Natural killer cell (primary cell): ENCODE measurements at regions not wholly inside any gene's neighbourhood (a gene's known extent, or its start where the extent isn't known, plus 50 kb on each side); places are given as distances from the start of the nearest gene placed in this dataset.
"Not testable (repeated sequence)": the region's sequence is repeated elsewhere in the genome, so short reads cannot be mapped to it uniquely, and the experiment has no call there.

Source experiments
- ATAC-seq, 3 donors: fragments of 150-1000 bp in 2 of 3; fragments of 200-7000 bp in 1 of 3; cut with Tn5 transposase; 1 replicate in 1 of 3; 2 replicates in 2 of 3; pipeline ENCODE4 v1.10.0; 2021; ENCODE audit warnings: mild to moderate bottlenecking in 2 of 3, moderate library complexity in 2 of 3
- DNase-seq, 2 donors: peaks; one replicate each; pipeline versions ENCODE4 v3.0.0 to v3.0.0-alpha.2; 2013 to 2021; ENCODE audit warnings: mixed read lengths in 1 of 2
- H3K27ac ChIP-seq: one replicate; pipeline ENCODE4 v1.5.1; 2013; ENCODE audit warnings: mild to moderate bottlenecking, low read length
- H3K27me3 ChIP-seq: one replicate; pipeline ENCODE4 v1.6.1; 2013; ENCODE audit warnings: low read length; ENCODE audit not compliant: control insufficient read depth, insufficient read depth
- H3K36me3 ChIP-seq: one replicate; pipeline ENCODE4 v1.6.1; 2013; ENCODE audit warnings: low read length; ENCODE audit not compliant: control insufficient read depth, insufficient read depth
- H3K4me1 ChIP-seq: one replicate; pipeline ENCODE4 v1.6.1; 2013; ENCODE audit warnings: low read length; ENCODE audit not compliant: control insufficient read depth, insufficient read depth
- H3K4me3 ChIP-seq: one replicate; pipeline ENCODE4 v1.5.1; 2013; ENCODE audit warnings: low read length
- H3K9me3 ChIP-seq: one replicate; pipeline ENCODE4 v1.6.1; 2013; ENCODE audit warnings: low read length; ENCODE audit not compliant: control insufficient read depth, insufficient read depth
- H3K27ac Mint-ChIP-seq, 2 donors: one replicate each; pipeline ENCODE4 v1.8.0; 2022; ENCODE audit warnings: mild to moderate bottlenecking in 2 of 2, mixed read lengths in 2 of 2, moderate library complexity in 1 of 2
- H3K27me3 Mint-ChIP-seq, 2 donors: one replicate each; pipeline ENCODE4 v1.8.0; 2022; ENCODE audit warnings: low read depth in 2 of 2, mixed read lengths in 2 of 2
- H3K36me3 Mint-ChIP-seq: one replicate; pipeline ENCODE4 v1.8.0; 2022; ENCODE audit warnings: mixed read lengths
- H3K4me1 Mint-ChIP-seq, 2 donors: one replicate each; pipeline ENCODE4 v1.8.0; 2022; ENCODE audit warnings: mixed read lengths in 2 of 2
- H3K4me3 Mint-ChIP-seq: one replicate; pipeline ENCODE4 v1.8.0; 2022; ENCODE audit warnings: mild to moderate bottlenecking, moderate library complexity, mixed read lengths
- H3K9me3 Mint-ChIP-seq, 2 donors: one replicate each; pipeline ENCODE4 v1.8.0; 2022; ENCODE audit warnings: mixed read lengths in 2 of 2
- CTCF ChIP-seq: fragments of 200-600 bp; IDR thresholded peaks from one replicate; pipeline ENCODE4 v1.8.0; 2022; ENCODE audit warnings: antibody characterized with exemption
- WGBS: methylation state at CpG from one replicate; pipeline ENCODE4 v1.1.7; 2013; ENCODE audit warnings: missing lambda C conversion rate; ENCODE audit not compliant: insufficient coverage; 5-methylcytosine and 5-hydroxymethylcytosine counted together
- intact Hi-C: fragments of 100-400 bp; cut with micrococcal nuclease; formaldehyde crosslinking; loops from one replicate; pipeline ENCODE4 v1.14.2; 2022

- Histone ChIP-seq H3K4me1 (no peaks in the 10 kb centered on the region), H3K27ac (no peak overlapping the region), H3K4me3 (no peak overlapping the region), H3K27me3 (no peaks in the 10 kb centered on the region), H3K36me3 (no peaks in the 10 kb centered on the region), H3K9me3 (no peaks in the 10 kb centered on the region)
- H3K9me3 Mint-ChIP-seq = no peaks in the 10 kb centered on the region
- no peak for TF ChIP-seq CTCF
- intact Hi-C loops = no loop called here
- H3K4me1 Mint-ChIP-seq = peaks cover 8% of the 10 kb centered on the region in 2 donors
- DNase-seq (no peak), ATAC-seq (peak in 1 of 3 donors; percentile 50)
- no peak overlapping the region for H3K27ac Mint-ChIP-seq
- H3K27me3 Mint-ChIP-seq = peaks cover 7 to 10% of the 10 kb centered on the region in 2 donors
- H3K4me3 Mint-ChIP-seq = no peak overlapping the region
- no peaks in the 10 kb centered on the region for H3K36me3 Mint-ChIP-seq
Observed at GRCh38 chr1:222182641-222183040, 365.3 kb downstream of the HHIPL2 start.

GRCh38 chr1:222181191-222181590 is 366.7 kb downstream of the HHIPL2 start:
- no peak overlapping the region for H3K4me3 Mint-ChIP-seq
- peaks cover 8% of the 10 kb centered on the region in 2 donors for H3K4me1 Mint-ChIP-seq
- WGBS = 100% methylated on average over 1 of the region's 1 CpG
- H3K36me3 Mint-ChIP-seq = no peaks in the 10 kb centered on the region
- Histone ChIP-seq H3K27me3 (no peaks in the 10 kb centered on the region), H3K36me3 (no peaks in the 10 kb centered on the region), H3K9me3 (no peaks in the 10 kb centered on the region), H3K27ac (no peak overlapping the region), H3K4me1 (no peaks in the 10 kb centered on the region), H3K4me3 (no peak overlapping the region)
- no peak overlapping the region for H3K27ac Mint-ChIP-seq
- DNase-seq (no peak), ATAC-seq (no peak)
- intact Hi-C loops = no loop called here
- peaks cover 13 to 22% of the 10 kb centered on the region in 2 donors for H3K27me3 Mint-ChIP-seq
- no peak for TF ChIP-seq CTCF
- no peaks in the 10 kb centered on the region for H3K9me3 Mint-ChIP-seq

- DNase-seq, H3K4me3 ChIP-seq, H3K27me3 ChIP-seq, intact Hi-C loops, H3K36me3 Mint-ChIP-seq, H3K4me1 ChIP-seq, H3K9me3 Mint-ChIP-seq, H3K4me1 Mint-ChIP-seq, H3K9me3 ChIP-seq, H3K27ac Mint-ChIP-seq, H3K36me3 ChIP-seq, ATAC-seq, H3K27ac ChIP-seq, H3K4me3 Mint-ChIP-seq: not testable (repeated sequence)
- WGBS = 79% methylated on average over 3 of the region's 4 CpGs
- H3K27me3 Mint-ChIP-seq = peaks cover 14 to 36% of the 10 kb centered on the region in 2 donors
Observed at GRCh38 chr1:222177496-222177895, 370.4 kb downstream of the HHIPL2 start.

GRCh38 chr1:222171005-222171404 is 376.9 kb downstream of the HHIPL2 start:
- intact Hi-C loops = loop anchor here (1.0 kb wide), 2 partner anchors 75 to 693 kb away; no protein-coding TSS in a partner anchor
- no peak overlapping the region for H3K27ac Mint-ChIP-seq

More at GRCh38 chr1:222171005-222171404, 376.9 kb downstream of the HHIPL2 start:
- DNase-seq (peak in 1 of 2 donors; percentile 18), ATAC-seq (peak; percentile 71 to 93 (median 89))
- Histone ChIP-seq H3K27me3 (no peaks in the 10 kb centered on the region), H3K9me3 (peaks cover 10% of the 10 kb centered on the region), H3K4me1 (peaks cover 5% of the 10 kb centered on the region), H3K36me3 (no peaks in the 10 kb centered on the region), H3K27ac (no peak overlapping the region), H3K4me3 (no peak overlapping the region)
- Mint-ChIP-seq H3K4me1 (peaks cover 0 to 5% of the 10 kb centered on the region in 2 donors), H3K4me3 (no peak overlapping the region), H3K9me3 (no peaks in the 10 kb centered on the region), H3K27me3 (peaks cover 11 to 13% of the 10 kb centered on the region in 2 donors), H3K36me3 (no peaks in the 10 kb centered on the region)
- WGBS = 63% methylated on average over 1 of the region's 2 CpGs
- peak; percentile 82 for TF ChIP-seq CTCF
